ENCODE measurements at regions not wholly inside any gene's neighbourhood (a gene's known extent, or its start where the extent isn't known, plus 50 kb on each side); places are given as distances from the start of the nearest gene placed in this dataset.

- TF ChIP-seq MAX (IDR thresholded peaks at IDR 0.05) = no peak
- no peak for TF ChIP-seq POU5F1 (IDR thresholded peaks at IDR 0.05; ENCODE audit: low read depth, low read length)
- TF ChIP-seq EP300 (IDR thresholded peaks at IDR 0.05; ENCODE audit: borderline replicate concordance in 1 of 2, low read depth in 2 of 2, low read length in 2 of 2) = no peak
- no peak for TF ChIP-seq FOSL1 (IDR thresholded peaks at IDR 0.05; ENCODE audit: insufficient read depth, low read depth, low read length)
These were observed 221.1 kb upstream of the THBS1 start (continued) for GRCh38 chr15:39359771-39360170.
